PC-3 (cell line): ENCODE measurements at regions not wholly inside any gene's neighbourhood (a gene's known extent, or its start where the extent isn't known, plus 50 kb on each side); places are given as distances from the start of the nearest gene placed in this dataset.

Experiments used
- CTCF ChIP-seq: fragments of 300-600 bp; sonication (generic); conservative IDR thresholded peaks from 2 replicates; pipeline ENCODE4 v1.5.1; 2017; ENCODE audit warnings: antibody characterized with exemption, low read depth, mild to moderate bottlenecking, low read length
- EZH2 ChIP-seq: fragments of 300-600 bp; sonication (generic); IDR thresholded peaks from one replicate; pipeline ENCODE4 v1.6.1; 2017; ENCODE audit warnings: antibody characterized with exemption, mild to moderate bottlenecking, low read length; ENCODE audit not compliant: unreplicated experiment

GRCh38 chr11:88433536-88434230, 96.1 kb upstream of the CTSC start:
- TF ChIP-seq EZH2 (no peak), CTCF (no peak)
